ENCODE measurements at regions not wholly inside any gene's neighbourhood (a gene's known extent, or its start where the extent isn't known, plus 50 kb on each side); places are given as distances from the start of the nearest gene placed in this dataset.

DNA sequence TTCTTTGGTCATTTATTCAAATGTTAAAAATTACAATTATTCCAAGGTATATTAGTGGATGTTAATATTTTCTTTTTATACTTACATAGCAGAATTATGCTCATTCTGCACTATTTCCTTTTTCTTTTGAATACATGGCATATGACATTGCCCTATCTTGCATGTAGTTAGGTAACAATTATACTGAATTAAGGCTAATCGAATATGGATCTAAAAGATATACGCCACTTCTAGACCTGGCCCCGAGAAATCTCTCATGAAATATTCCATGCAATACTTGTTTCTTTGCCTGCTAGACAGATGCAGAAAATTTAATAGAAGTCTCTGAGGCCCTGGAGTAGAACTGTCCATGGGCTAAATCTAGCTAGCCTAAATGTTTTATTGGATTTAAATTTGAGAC lies 493.4 kb downstream of the OTOL1 start:
- DNase-seq (ENCODE audit: low spot score) (no peak), FAIRE-seq (no peak)

DNA sequence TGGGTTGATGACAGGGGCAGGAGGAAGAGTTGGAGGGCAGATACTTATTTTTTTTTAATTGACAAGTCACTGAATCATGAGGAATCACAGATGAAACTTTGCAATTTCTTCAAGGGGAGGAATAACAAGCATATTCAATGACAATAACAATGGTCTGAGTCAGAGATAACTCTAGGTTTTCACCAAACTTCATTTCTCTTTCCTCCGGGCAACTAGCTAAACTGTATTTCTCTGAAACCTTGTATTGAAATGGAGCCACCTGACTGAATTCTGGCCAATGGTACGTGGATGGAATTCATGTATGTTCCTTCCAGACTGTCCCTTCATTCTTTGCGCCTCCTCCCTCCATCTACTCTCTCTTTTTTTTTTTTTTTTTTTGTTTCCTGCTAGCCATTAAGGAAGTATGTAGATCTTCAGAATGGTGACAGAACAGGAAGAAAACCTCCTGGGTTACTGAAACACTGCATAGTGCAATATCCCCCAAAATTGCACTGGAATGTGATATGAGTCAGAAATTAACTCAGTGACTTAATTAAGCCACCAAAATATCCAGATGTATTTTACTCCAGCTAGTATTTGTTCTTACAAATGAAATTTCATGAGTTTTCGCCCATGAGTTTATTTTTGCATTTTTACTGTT lies 495.4 kb downstream of the OTOL1 start:
- no peak for FAIRE-seq

DNA sequence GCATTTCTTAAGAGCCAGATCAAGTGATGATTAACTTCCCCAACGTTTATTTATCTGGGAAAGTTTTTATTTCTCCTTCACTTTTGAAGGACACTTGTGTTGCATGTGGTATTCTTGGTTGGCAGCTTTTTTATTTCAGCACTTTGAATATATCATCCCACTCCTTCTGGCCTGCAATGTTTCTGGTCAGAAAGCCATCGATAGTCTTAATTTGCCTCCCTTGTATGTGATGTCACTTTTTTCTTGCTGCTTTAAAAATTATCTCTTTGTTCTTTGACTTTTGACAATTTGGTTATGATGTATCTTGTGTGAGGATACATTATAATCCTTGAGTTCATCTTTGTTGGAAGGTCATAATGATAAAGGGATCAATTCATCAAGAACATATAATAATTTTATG lies 503.2 kb downstream of the OTOL1 start:
- FAIRE-seq (no peak), DNase-seq (ENCODE audit: low spot score) (no peak)

More for the DNA sequence above, 495.4 kb downstream of the OTOL1 start:
- DNase-seq (ENCODE audit: low spot score) = no peak

DNA sequence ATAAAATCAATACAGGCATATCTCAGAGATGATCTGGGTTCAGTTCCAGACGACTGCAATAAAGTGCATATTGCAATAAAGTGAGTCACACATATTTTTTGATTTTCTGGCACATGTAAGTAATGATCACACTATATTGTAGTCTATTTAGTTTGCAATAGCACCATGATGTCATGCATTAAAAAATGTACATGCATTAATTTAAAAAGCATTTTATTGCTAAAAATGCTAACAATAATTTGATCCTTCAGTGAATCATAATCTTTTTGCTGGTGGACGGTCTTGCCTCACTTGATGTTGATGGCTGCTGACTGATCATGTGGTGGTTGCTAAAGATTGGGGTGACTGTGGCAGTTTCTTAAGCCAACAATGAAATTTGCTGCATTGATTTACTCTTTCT lies 511.1 kb downstream of the OTOL1 start:
- FAIRE-seq (no peak), DNase-seq (ENCODE audit: low spot score) (no peak)

DNA sequence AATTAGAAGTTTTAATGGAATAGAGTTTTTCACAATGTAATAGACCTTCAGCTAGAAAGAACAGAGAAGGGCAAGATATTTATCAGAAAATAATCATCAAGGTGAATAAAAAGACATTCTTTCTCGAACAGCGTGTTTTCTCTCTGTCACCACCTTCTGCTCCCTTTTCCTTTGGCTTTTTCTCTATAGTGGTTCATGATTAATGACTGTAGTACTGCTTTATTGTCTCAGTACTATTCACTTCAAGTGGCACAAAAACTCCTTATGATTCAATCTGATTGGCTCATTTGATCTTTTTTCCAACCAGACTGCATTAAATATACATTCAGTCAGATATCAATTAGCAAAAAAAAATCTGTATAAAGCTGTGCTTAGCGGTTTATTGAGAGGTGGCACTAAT lies 516.0 kb downstream of the OTOL1 start:
- FAIRE-seq (no peak), DNase-seq (ENCODE audit: low spot score) (no peak)

DNA sequence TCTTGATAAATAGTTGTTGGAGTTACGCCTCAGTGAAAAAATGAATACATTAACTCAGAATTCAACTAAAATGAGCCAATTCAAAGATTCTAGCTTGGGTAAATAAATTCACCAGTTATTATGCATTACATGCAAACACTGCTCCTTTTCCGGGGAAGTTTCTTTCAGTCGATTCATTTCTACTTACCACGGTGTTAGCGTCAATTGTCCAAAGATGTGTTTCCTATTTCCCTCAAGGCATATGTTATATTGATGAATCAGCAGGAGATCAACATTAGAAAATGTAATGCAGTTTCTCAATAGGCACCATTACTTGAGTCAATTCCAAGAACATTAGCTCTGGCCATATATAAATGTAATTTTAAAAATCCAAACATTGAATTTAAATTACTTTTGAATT lies 517.7 kb downstream of the OTOL1 start:
- no peak for FAIRE-seq
- DNase-seq (ENCODE audit: low spot score) = no peak

DNA sequence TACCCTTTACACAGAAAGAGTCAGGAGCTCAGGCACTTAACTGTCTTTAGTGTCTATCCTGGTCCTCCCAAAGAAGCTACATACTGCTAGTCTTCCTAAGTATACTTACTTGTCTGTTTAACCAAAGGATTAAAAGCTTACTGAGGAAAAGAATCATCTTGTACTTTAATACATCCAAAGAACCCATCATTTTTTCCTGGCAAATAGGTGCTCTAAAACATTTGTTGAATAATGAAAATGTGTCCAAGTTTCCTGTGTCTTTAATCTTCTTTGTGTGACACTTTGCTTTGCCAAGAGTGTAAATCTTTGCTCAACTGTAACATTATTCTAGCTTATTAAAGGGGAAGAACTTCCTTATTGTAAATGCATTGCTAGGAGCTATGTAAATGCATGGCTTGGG lies 519.2 kb downstream of the OTOL1 start:
- FAIRE-seq (no peak), DNase-seq (ENCODE audit: low spot score) (no peak)

DNA sequence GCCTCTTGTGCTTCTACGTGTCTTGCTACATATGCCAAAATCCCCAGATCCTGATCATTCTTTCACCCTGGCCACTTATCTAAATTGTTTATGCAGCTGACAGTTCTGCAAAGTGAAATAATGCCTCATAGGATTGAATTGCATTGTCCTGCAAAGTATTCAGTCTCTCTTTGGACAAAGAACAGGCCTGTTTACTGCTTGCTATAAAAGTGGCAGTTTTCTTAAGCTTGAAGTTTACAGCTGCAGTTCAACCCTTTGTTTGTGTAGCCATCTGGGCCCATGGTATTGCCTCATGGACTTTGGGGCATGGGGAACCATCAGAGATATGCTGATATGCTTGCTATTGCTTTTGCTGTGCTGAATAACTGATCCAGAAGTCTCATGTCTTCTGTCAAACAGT lies 523.2 kb downstream of the OTOL1 start:
- DNase-seq (ENCODE audit: low spot score) = no peak
- no peak for FAIRE-seq

DNA sequence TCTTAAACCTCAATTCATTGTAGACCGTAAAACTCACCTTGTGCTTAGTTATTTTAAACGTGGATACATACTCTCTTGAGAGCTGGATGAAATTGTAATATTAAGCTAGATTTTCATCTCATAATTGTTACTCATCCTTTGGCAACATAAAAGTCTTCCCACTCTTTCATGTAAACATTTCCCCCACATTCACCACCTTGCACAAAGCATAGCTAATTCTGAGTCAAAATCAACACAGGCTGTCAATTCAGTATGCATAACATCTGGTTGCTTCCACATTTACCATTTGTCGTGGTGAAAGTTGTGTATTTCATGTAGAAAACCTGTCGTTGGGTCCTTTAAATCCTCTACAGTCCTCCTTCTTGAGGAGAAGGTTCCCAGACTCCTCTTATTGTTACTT lies 524.6 kb downstream of the OTOL1 start:
- DNase-seq (ENCODE audit: low spot score) (no peak), FAIRE-seq (no peak)

DNA sequence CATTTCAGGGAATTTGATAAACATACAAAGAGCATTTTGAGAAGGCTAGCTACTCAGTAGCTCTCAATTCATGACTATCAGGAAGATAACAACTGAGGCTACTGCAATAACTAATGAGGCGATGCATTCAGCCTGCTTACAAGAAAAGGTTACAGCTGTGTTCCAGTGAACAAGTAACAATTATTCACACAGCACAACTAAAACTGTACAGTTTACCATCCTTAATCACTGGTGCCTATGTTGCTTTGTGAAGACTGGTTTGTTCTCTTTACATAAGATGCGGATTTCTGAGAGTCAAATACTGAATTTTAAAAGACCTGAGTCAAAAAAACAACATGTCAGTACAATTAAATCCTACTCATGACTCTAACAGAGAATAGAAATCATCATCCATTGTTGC lies 526.3 kb downstream of the OTOL1 start:
- no peak for FAIRE-seq
- DNase-seq (ENCODE audit: low spot score) = no peak

DNA sequence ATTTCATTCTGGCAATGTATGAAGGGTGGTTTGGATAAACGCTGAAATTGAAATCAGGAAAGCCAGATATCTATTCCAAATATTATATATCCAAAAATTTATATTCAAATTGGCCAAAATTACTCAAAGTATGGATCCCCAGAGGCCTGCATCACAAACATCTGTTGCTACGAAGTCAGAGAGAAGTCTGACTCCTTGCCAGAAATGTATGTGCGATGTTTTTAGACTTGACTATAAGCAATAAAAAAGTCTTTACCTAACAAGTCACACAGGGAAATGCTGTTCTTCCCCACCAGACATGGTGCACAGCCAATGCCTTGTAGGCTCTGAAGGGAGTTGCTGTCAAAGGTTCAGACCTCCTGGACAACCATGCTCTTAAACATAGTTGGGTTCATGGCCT lies 533.1 kb downstream of the OTOL1 start:
- FAIRE-seq (no peak), DNase-seq (ENCODE audit: low spot score) (no peak)

DNA sequence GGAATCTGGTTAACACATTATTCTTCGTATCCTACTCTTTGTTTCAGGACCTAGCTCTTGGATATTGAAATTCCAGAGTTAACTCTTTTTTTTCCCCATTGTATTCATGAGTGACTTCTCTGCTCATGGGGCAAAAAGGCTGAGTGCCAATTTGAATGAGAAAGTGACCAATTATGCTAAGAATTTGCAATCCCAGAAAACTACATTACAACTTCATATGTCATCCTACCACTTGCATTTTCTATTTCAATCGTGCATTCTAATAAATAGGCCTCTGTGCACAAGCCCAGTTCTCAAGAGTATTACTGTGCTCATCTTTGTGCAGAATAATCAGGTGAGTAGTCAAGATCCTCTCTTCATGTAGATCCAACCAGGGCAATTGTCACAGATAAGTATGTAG lies 537.8 kb downstream of the OTOL1 start:
- DNase-seq (ENCODE audit: low spot score) = peak; percentile 37

DNA sequence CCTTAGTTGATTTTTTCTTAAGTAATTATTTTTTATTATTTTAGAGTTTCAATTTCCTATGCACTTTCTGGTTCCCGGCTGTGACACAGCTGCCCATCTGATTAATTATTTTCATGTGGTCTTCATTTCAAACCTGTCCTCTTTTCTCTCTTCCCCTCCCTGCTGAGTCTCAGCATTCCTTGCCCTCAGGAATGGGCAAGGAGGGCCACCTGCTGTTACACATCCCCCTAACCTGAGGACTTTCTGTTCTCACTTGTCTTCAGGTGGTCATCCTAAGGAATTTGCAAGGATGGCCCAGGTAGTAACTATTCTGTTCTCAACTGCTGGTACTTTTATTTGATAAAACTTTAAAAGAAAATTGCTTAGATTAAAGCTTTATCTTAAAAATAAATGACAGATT lies 545.0 kb downstream of the OTOL1 start:
- FAIRE-seq = no peak
- no peak for DNase-seq (ENCODE audit: low spot score)

More for the DNA sequence above, 537.8 kb downstream of the OTOL1 start:
- no peak for FAIRE-seq

DNA sequence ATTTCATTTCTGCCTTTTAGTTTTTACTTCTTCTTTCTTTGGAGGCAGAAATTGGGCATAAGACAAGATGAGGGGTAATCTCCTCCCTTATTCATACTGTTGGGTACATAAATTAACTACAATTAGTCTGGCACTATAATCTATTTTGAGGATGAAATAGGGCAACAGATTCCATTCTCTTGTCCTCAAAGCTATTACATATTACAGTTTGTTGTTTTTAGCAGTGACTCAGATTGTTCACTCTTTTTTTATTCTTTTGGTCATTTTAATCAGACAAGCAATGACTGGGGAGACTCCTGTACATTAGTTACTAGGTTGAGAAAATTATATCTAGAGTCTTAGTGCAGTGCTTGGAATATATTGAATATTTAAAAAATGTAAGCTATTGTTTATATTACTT lies 556.0 kb downstream of the OTOL1 start:
- FAIRE-seq (no peak), DNase-seq (ENCODE audit: low spot score) (no peak)

DNA sequence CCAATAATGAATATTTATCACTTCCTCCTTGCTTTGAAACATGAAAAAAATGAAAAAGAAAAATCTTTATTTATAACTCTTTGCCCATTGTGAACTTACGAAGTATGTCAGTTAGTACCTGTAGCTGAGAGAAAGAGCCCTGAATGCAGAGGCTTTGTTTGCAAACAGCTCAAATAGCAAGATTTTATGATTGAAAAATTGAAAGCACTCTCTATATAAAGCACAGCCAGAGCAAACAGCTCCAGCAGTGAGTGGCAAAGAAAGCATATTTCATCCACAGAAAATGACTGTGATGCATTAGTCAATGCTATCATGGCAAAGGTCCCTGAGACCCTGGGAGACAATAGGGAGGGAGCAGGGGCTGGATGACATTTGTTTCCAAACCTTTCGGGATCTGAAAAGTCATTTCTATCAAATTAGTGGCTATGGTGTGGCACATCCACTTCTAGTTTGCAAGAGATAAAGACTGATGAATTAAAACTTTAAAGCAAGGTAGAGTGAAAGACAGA lies 576.1 kb downstream of the OTOL1 start:
- DNase-seq (ENCODE audit: low spot score) (no peak), FAIRE-seq (no peak)

DNA sequence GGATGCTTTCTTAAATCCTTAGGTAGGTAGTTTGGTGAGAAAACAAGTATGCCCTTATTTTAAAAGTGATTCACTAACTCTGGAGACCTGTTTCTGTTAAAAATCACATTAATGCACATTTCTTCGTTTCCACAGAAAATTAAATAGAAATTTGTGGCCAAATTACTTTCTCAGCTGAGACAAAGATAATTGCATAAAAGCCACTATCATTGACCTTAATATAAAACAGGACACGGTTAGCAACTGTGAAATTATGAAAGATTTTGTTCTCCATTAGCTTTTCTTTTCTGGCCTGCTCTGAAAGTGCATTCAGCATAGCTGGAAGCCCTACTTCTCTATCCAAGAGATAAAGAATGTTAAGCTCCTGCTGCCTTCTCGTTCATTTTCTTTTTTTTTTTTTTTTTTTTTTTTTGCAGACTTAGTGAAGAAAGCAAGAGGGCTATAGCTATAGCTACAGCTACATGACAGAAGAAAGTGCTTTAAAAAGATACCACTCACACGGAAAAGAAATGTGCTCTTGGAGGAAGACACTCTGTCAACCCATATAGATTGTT lies 576.9 kb downstream of the OTOL1 start:
- FAIRE-seq = no peak
- DNase-seq (ENCODE audit: low spot score) = no peak

DNA sequence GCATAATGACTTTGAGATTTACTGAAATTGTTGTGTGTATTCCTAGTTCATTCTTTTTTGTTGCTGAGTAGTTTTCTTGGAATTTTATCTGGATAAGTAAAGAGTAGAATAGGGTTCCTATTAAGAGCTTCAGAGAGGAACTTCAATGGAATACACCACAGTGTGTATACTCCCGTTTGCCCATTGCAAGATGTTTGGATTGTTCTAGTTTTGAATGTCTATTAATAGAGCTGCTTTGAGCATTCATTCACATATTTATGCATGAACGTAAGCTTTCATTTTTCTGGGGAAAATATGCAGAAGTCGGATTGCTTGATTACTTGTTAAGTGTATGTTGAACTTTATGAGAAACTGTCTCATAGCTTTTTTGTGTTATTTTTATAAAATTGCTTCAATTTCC lies 580.5 kb downstream of the OTOL1 start:
- DNase-seq (ENCODE audit: low spot score) = no peak
- no peak for FAIRE-seq

DNA sequence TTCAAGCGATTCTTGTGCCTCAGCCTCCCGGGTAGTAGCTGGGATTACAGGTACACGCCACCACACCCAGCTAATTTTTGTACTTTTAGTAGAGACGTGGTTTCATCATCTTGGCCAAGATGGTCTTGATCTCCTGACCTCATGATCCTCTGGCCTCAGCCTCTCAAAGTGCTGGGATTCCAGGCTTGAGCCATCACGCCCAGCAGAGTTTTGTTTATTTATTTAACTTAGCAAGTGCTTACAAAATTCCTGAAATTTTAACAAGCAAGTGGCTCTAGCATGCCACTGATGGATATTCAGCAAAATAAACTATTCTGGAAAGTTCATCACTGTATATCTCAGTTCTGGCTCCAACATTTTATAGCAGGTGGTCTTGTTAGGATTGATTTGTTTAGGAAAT lies 585.9 kb downstream of the OTOL1 start:
- FAIRE-seq (no peak), DNase-seq (ENCODE audit: low spot score) (no peak)

DNA sequence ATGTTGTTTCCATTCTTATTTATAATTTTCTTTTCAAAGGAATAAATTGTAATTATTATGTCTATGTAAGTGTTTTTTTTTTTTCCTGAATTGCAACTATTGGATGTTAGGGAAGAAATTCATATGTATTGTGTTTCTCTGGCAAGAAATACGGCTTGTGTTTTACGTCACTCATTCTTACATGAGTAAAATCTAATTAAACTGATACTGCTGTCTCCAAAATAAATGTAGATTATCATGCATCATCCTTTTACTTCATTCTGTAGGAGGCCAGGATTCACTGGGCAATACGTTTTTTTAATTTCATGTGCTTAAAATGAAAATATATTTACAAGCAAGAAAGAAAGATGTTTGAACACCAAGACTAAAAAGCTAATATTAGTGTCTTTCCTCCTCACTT lies 590.8 kb downstream of the OTOL1 start:
- FAIRE-seq = no peak
- DNase-seq (ENCODE audit: low spot score) = no peak

DNA sequence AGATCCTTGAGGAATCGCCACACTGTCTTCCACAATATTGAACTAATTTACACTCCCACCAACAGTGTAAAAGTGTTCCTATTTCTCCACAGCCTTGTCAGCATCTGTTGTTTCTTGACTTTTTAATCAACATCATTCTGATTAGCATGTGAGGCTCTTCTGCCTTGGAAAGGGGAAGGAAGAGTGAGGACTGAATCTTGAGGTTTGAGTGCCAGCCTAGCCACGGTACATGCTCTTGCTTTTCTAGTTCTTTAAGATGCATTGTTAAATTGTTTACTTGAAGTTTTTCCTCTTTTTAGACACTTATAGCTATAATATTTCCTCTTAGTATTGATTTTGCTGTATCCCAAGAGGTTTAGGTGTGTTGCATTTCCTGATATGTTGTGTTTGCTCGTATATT lies 596.1 kb downstream of the OTOL1 start:
- FAIRE-seq (no peak), DNase-seq (ENCODE audit: low spot score) (no peak)

DNA sequence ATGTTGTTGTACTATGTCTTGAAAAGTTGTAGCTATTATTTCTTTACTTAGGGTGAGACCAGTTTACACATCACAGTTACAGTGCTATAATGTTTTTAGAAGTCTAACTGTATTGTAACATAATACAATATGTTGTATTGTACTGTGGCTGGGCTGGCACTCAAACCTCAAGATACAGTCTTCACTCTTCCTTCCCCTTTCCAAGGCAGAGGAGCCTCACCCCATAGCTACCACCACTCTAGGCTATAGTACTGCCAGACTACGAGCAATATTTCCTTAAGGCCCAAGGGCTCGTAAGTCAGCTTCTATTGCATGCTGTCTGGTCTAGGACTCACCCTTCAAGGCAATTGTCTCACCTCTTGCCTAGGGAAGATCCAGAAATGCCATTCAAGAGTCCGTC lies 597.7 kb downstream of the OTOL1 start:
- FAIRE-seq (no peak), DNase-seq (ENCODE audit: low spot score) (no peak)

DNA sequence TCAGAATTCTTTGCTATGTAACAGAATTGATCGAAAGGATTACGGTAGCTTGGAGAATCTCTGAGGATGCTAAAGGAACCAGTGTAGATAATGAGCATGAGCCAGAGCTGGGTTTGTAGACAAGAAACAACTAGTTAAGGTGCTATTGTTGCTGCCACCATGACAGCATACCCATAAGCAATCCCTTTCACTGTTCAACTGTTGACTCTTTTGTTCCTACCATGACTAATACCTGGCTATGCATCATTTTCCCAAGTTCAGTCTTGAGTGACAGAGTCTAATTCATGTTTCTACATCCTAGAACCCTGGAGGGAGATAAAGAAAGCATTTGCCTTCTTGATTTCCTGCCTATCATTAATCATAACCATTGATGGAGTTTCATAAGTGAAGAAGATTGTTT lies 600.3 kb downstream of the OTOL1 start:
- FAIRE-seq (no peak), DNase-seq (ENCODE audit: low spot score) (peak; percentile 13)

DNA sequence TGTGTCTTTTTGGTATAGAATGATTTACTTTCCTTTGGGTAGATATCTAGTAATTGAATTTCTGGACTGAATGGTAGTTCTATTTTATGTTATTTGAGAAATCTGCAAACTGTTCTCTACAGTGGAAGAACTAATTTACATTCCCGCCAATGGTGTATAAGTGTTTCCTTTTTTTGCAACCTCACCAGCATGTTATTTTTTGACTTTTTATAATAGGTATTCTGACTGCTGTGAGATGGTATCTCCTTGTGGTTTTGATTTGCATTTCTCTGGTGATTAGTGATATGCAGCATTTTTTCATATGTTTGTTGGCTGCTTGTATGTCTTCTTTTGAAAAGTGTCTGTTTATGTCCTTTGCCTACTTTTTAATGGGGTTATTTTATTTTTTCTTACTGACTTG lies 607.2 kb downstream of the OTOL1 start:
- FAIRE-seq = no peak
- no peak for DNase-seq (ENCODE audit: low spot score)

DNA sequence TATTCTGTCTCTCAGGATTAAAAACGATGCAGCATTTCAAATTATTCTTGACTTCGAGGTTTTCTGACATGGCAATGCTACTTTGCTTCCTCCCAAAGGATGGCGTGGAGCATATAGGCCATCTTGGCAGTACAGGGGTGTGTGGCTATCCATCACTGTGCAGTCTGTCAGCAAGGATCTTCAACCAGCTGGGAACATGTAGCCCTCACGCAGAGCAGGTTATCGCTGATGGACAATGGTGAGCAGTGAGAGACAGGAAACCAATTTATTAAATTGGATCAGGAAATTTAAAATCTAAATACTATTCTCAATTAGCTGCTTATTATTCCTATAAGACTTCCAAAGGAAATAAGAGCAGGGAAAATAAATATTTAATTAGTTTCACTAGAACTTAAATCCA lies 615.3 kb downstream of the OTOL1 start:
- FAIRE-seq (no peak), DNase-seq (ENCODE audit: low spot score) (no peak)

Measured in RCC 7860 (cell line).